Lung (tissue), 11 donors: ENCODE measurements at regions not wholly inside any gene's neighbourhood (a gene's known extent, or its start where the extent isn't known, plus 50 kb on each side); places are given as distances from the start of the nearest gene placed in this dataset.

Source experiments
- ATAC-seq: fragments of 200-7000 bp; cut with Tn5 transposase; one replicate; pipeline ENCODE4 v1.9.1; 2020; ENCODE audit warnings: moderate number of reproducible peaks; ENCODE audit not compliant: insufficient read depth, low FRiP score
- DNase-seq, 3 donors: peaks; one replicate each; pipeline ENCODE4 v3.0.0-alpha.2; 2013 to 2017
- H3K27ac ChIP-seq, 2 donors: one replicate each; pipeline ENCODE4 v1.5.1; 2013; ENCODE audit warnings: mild to moderate bottlenecking in 2 of 2, moderate library complexity in 2 of 2, control low read depth in 1 of 2, inconsistent platforms in 1 of 2, low read depth in 1 of 2, low read length in 1 of 2
- H3K27me3 ChIP-seq, 3 donors: one replicate each; pipeline ENCODE4 v1.5.1; 2013; ENCODE audit warnings: low read length in 2 of 3; ENCODE audit not compliant: control insufficient read depth in 3 of 3, insufficient read depth in 3 of 3
- H3K36me3 ChIP-seq, 4 donors: one replicate each; pipeline ENCODE4 v1.5.1; 2013; ENCODE audit warnings: low read length in 4 of 4, mild to moderate bottlenecking in 1 of 4, moderate library complexity in 1 of 4; ENCODE audit not compliant: control insufficient read depth in 4 of 4, insufficient read depth in 4 of 4
- H3K4me1 ChIP-seq, 5 donors: one replicate each; pipeline ENCODE4 v1.5.1; 2013; ENCODE audit warnings: low read length in 5 of 5, mild to moderate bottlenecking in 2 of 5, moderate library complexity in 1 of 5; ENCODE audit not compliant: control insufficient read depth in 5 of 5, insufficient read depth in 5 of 5
- H3K4me3 ChIP-seq: one replicate; pipeline ENCODE4 v1.5.1; 2013; ENCODE audit warnings: mild to moderate bottlenecking, control low read depth, moderate library complexity
- H3K9ac ChIP-seq, 2 donors: one replicate each; pipeline ENCODE4 v1.5.1; 2013; ENCODE audit warnings: low read length in 2 of 2, control low read depth in 1 of 2; ENCODE audit not compliant: insufficient read depth in 1 of 2
- H3K9me3 ChIP-seq, 4 donors: one replicate each; pipeline ENCODE4 v1.5.1; 2013; ENCODE audit warnings: low read length in 3 of 4, mild to moderate bottlenecking in 1 of 4, moderate library complexity in 1 of 4; ENCODE audit not compliant: control insufficient read depth in 4 of 4, insufficient read depth in 3 of 4
- WGBS, 2 donors: extraction: QIAGEN DNeasy Blood & Tissue Kit; methylation state at CpG; one replicate each; pipeline ENCODE4 v1.1.7; 2013; 5-methylcytosine and 5-hydroxymethylcytosine counted together
- TF ChIP-seq, protein P1 (sequence below): IDR thresholded peaks from 2 replicates; pipeline ENCODE4 v1.5.1; 2012; ENCODE audit warnings: mild to moderate bottlenecking; ENCODE audit errors: control extremely low read depth, extremely low read depth
- donor health status: control.
- donor health status: control.
- donor health status: Bipolar disorder and iron deficiency.
- donor health status: healthy.
- donor health status: DM: yes; HTN: yes; CAD: no.

DNA sequence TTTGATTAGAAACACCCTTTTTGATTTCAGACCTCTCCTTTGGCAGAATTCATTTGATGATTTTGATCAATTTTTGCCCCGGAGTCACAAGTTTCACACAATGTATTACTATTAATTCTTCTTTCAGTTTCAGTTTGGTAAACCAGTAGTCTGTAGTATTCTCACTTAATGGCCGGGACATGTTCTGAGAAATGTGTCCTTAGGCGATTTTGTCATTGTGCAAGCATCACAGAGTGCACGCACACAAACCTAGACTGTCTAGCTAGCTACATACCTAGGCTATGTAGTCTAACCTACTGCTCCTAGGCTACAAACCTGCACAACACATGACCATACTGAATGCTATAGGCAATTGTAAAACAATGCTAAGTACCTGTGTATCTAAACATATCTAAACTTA, 662.5 kb downstream of the IRX1 start:
- H3K9me3 ChIP-seq = peaks cover 0 to 3% (median 0%) of the 10 kb centered on the region in 4 donors
- 82 to 88% methylated on average over 4 of the region's 4 CpGs for WGBS, 2 donors
- no peak for DNase-seq
- no peak overlapping the region for H3K9ac ChIP-seq
- TF ChIP-seq, protein P1, sequence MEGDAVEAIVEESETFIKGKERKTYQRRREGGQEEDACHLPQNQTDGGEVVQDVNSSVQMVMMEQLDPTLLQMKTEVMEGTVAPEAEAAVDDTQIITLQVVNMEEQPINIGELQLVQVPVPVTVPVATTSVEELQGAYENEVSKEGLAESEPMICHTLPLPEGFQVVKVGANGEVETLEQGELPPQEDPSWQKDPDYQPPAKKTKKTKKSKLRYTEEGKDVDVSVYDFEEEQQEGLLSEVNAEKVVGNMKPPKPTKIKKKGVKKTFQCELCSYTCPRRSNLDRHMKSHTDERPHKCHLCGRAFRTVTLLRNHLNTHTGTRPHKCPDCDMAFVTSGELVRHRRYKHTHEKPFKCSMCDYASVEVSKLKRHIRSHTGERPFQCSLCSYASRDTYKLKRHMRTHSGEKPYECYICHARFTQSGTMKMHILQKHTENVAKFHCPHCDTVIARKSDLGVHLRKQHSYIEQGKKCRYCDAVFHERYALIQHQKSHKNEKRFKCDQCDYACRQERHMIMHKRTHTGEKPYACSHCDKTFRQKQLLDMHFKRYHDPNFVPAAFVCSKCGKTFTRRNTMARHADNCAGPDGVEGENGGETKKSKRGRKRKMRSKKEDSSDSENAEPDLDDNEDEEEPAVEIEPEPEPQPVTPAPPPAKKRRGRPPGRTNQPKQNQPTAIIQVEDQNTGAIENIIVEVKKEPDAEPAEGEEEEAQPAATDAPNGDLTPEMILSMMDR = no peak
- H3K4me3 ChIP-seq = no peak overlapping the region
- H3K27me3 ChIP-seq = no peaks in the 10 kb centered on the region
- H3K4me1 ChIP-seq = peaks cover 0 to 5% (median 0%) of the 10 kb centered on the region in 5 donors
- ATAC-seq = no peak
- H3K36me3 ChIP-seq = no peaks in the 10 kb centered on the region
- H3K27ac ChIP-seq = no peak overlapping the region

DNA sequence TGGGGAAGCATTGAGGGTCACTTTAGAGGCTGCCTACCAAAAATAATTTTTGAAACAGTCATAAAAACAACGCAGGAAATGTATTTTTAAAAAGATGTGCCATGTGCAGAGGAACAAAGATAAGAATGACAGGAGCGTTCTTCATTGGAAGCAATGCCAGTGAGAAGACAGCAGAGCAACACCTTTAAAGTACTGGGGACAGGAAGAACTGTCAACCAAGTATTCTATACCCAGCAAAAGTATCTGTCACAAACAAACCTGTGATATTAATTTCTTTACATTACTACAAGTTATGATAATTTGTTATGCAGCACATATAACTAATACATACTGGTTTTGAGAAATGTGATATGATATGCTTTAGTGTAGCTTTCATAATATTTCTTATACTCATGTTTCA, 675.6 kb downstream of the IRX1 start:
- Histone ChIP-seq H3K9ac (no peak overlapping the region), H3K27me3 (peaks cover 0 to 6% (median 0%) of the 10 kb centered on the region in 3 donors), H3K27ac (no peak overlapping the region), H3K36me3 (no peaks in the 10 kb centered on the region), H3K9me3 (peaks cover 0 to 4% (median 2%) of the 10 kb centered on the region in 4 donors), H3K4me1 (no peaks in the 10 kb centered on the region), H3K4me3 (no peak overlapping the region)
- no peak for ATAC-seq
- no peak for DNase-seq
- TF ChIP-seq, protein P1 = no peak
- WGBS, 2 donors = 82 to 87% methylated on average over 2 of the region's 2 CpGs

DNA sequence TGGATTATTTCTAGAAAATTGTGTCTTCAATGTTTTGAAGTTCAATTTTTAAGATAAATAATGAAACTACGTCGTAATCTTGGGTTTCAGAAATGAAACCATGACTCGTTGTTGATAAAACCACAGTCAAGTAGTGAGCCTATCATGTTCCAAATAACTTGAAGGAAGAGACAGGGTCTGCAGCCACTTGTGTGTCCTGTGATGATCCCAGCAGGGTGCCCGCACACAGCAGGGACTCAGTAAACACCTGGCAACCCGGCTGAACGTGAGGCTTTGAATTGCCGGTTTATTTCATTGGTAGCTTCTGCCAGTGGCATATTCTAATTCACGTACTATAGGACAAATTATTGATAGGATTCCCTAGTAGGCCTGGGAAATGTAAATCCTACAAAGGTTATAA, 679.6 kb downstream of the IRX1 start:
- peaks cover 0 to 6% (median 0%) of the 10 kb centered on the region in 3 donors for H3K27me3 ChIP-seq
- no peak overlapping the region for H3K27ac ChIP-seq
- peaks cover 0 to 5% (median 0%) of the 10 kb centered on the region in 4 donors for H3K9me3 ChIP-seq
- H3K9ac ChIP-seq = no peak overlapping the region
- WGBS, 2 donors = 55 to 73% methylated on average over 8 of the region's 8 CpGs
- DNase-seq (no peak), ATAC-seq (no peak)
- no peak overlapping the region for H3K4me3 ChIP-seq
- H3K36me3 ChIP-seq = no peaks in the 10 kb centered on the region
- TF ChIP-seq, protein P1 = no peak
- H3K4me1 ChIP-seq = no peaks in the 10 kb centered on the region

DNA sequence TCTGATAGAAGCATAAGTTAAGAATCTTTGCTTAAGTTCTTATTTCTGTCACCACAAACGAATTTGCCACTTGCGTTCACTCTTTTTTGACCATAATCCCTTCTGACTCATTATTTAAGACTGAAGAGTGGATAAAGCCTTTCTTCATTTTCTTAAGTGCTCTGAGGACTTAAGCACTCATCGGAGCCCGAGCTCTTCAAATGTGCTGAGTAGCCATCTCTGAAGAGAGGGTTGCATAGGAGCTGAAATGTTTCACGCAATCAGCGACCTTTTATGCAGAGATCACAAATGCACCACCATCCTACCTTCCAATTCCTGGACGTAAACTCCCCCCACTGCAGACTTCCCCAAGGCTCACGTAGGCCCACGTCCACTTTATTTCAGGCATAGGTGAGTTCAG, 699.2 kb downstream of the IRX1 start:
- ATAC-seq (no peak), DNase-seq (peak in 1 of 3 donors; percentile 7)
- Histone ChIP-seq H3K27ac (no peak overlapping the region), H3K9ac (no peak overlapping the region), H3K27me3 (no peaks in the 10 kb centered on the region), H3K4me3 (no peak overlapping the region), H3K9me3 (peaks cover 0 to 4% (median 0%) of the 10 kb centered on the region in 4 donors), H3K4me1 (peaks cover 0 to 6% (median 0%) of the 10 kb centered on the region in 5 donors), H3K36me3 (no peaks in the 10 kb centered on the region)
- TF ChIP-seq, protein P1 = no peak
- 60 to 79% methylated on average over 9 of the region's 9 CpGs for WGBS, 2 donors
